HG03378 (cell line): ENCODE measurements at regions not wholly inside any gene's neighbourhood (a gene's known extent, or its start where the extent isn't known, plus 50 kb on each side); places are given as distances from the start of the nearest gene placed in this dataset.

Source experiments
- ATAC-seq: cut with Tn5 transposase; IDR thresholded peaks from one replicate; pipeline ENCODE4 v1.9.1; 2021; ENCODE audit warnings: mild to moderate bottlenecking, moderate library complexity; ENCODE audit not compliant: unreplicated experiment

DNA sequence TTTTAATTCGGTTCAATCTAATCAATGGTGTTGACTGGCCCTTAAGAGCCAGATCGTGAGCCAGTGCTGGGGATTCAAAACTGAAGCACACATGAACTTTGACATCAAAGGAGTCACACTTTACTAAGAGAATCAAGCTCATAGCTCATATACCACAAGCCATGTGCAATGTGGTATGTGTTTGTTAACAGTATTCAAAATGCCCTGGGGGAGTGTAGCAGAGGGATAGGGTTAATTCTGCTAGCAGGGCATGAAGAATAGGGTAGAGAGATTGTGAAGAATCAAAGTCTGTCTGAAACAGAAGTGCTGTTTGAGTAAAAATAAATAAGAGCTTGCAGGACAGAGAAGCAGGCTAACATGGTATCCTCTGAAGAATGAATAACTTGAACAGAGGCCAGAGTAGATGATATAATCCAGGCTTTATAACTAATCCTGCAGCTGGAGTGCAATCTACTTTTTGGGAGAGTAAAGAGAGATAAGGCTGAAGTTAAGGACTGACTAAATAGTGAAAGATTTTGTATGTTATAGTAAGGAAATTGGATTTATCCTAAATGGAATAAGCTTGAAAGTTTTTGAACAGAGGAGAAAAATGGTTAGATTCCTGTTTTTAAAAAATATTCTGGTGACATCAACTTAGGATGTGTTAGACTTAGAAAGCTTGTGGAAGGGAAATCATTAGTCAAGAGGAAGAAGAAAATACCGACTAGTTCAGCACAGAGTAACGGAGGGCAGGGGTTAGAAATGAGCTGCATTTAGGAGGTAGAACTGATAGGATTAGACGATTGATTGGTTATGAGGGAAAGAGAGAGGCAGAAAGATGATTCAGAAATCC is 292.0 kb downstream of the NFKBIZ start:
- no peak for ATAC-seq

DNA sequence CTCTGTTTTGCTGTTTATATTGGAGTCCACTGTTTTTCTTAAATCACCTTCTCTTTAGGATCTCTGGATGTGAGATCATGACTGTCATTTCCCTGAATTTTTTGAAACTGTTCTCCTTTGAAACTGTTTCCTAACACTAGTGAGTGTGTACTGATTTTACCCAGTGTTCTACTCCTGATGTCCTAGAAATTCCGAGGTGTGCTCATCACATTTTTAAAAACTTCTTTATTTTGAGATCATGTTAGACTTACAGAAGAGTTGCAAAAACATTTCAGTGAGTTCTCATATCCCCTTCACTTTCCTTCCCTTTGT is 292.6 kb downstream of the NFKBIZ start:
- ATAC-seq = no peak

DNA sequence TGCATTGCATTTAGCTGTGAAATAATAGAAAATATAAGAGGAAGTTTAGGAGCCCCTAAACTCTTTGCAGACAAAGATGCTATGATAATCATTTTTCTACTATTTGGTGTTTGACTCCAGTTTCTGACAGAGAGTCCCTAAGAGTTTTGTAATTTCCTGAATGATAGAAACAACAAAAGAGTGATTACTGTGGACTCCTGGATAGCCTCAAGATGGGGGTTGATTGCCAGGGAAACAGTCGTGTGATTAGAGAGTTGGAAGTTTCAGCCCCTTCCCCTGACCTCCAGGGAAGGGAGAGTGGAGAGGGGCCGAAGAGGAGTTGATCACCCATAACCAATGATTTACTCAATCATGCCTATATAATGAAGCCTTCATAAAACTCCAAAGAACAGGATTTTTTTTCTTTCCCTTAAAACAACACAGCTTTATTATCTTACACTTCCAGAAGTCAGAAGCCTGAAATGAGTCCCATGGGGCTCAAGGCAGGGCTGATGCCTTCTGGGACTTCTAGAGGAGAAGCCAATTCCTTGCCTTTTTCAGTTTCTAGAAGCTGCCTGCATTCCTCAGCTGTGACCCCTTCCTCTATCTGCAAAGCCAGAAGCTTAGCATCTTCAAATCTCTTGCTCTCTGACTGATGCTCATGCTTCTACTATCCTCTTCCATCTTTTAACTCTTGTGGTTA is 292.3 kb upstream of the ZPLD1 start:
- ATAC-seq = no peak

DNA sequence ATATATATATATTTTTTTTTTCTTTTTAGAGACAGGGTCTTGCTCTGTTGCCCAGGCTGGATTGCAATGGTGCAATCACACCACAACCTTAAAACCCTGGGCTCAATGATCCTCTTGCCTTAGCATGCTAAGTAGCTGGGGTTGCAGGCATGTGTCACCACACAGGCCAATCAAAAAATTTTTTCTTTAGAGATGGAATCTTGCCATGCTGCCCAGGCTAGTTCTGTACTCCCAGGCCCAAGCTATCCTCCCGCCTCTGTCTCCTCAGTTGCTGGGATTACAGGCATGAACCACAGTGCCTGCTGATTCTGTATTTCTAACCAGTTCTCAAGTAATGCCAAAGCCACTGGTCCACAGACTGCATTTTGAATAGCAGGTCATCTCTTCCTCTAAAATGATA is 291.3 kb upstream of the ZPLD1 start:
- ATAC-seq = no peak

DNA sequence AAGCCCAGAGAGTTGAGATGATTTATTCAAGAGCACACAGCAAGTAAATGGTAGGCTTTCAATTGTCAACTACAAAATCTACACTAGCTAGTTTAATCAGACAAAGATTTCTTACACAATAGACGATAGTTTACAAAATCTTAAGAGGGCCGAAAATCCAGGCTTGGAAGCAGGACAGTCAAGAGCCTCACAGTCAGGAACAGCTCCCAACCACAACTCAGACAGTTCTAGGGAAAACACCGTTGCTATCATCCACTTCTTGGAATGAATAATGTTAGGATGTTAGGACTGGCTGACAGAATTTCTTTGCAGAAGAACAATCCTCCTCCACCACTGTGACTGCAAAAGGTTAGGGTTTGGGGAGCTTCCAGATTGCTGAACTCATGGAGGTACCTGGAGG is 290.8 kb upstream of the ZPLD1 start:
- ATAC-seq = no peak

DNA sequence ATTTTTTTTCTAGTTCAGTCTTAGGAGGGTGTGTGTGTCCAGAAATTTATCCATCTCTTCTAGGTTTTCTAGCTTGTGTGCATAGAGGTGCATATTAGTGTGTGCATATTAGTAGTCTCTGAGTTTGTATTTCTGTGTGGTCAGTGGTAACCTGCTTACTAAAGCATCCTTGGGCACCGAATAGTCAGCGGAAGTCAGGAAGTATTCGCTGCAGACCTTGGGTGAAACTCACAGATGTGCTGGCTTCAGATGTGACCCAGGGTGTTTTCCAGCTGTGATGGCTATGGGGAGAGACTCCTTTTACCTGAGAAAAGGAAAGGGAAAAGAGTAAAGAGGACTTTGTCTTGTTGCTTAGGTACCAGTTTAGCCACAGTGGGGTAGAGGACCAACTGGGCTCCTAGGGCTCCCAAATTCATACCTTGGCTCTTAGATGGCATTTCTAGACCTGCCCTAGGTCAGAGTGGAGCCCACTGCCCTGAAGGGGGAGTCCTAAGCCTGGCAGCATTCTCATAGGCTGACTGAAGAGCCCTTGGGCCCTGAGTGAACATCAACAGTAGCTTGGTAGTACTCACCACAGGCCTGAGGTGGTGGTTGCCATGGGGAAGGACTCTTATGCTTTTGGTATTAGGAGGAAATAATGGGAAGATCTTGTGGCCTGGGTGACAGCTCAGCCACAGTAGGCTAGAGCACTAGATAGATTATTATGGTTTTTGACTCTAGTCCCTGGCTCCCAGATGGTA is 286.0 kb upstream of the ZPLD1 start:
- no peak for ATAC-seq

DNA sequence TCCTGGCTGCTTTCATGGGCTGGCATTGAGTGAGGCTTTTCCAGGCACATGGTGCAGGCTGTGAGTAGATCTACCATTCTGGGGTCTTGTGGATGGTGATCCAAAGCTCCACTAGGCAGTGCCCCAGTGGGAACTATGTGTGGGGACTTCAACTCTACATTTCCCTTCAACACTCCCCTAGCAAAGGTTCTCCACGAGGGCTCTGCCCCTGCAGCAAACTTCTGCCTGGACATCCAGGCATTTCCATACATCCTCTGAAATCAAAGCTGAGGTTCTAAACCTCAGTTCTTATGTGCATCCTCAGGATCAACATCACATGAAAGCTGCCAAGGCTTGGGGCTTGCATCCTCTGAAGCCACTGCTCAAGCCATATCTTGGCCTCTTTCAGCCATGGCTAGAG is 282.9 kb upstream of the ZPLD1 start:
- no peak for ATAC-seq

DNA sequence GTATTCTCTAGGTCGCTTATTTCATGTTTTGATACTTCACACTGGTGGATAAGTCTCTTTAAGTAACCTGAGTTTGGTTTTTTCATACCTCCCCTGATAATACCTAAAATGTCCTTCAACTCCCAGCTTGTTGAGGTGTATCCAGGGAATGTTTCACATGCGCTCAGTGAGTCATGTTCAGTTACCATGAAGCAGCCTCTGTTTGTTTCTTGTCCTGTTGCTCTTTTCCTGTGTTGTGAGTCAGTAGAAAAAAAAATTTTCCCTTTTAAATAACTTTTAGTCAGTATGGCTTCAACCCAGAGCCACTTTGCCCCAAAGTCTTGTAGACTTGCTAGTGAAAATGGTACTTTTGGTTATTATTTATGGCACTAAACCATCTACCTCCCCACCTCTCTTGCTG is 278.4 kb upstream of the ZPLD1 start:
- ATAC-seq = no peak

DNA sequence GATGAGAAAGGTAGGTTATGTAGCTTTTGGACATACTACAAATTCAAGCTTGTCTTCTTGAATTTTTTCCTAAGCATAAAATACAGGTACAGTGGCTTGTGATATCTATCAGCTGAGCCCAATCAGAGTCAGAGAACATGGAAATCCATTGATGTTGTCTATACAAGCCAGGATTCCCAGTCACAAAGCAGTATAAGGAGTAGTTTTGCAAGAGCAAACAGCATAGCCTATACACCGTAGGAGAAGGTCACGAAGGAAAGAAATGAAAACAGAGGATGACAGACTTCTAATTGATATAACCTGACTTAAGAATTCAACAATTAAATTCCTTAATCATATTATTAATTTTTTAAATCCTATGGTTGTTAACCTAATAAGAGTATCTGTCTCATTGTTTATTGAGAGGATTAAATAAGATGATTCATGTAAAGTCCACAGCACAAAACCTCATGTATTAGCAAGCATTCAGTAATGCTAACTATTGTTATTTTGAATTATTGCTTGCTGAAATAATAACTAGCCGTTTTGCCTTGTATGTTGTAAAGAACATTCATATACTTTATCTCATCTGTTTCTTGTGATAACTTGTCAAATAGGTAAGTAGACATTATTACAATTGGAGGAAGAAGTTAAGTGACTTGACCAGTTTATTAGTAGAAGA is 276.6 kb upstream of the ZPLD1 start:
- ATAC-seq = no peak

DNA sequence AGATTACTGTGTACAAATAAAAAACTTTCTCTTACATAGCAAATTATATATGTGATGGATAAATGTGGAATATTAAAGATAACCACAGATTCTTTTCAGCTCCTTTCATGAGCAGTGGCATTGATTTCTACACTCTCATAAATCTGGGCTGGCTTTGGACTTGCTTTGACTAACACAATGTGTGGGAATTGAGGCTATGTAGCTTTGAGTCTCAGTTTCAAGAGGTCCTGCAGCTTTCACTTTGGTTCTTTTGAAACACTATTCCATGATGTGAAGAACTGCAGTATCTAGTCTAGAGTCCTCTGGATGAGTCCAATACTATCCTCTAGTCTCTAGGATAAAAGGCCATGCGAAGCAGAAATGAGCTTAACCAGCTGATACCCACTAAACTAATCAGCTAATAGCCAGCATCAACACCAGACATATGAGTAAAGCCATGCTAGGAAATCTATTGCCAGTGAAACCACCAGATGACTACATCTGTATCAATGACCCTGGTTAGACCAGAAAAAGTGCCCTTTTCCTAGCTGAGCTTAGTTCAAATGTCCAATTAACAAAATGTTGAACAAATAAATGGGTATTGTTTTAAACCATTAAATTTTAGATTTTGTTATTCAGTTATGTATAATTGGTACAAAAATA is 274.9 kb upstream of the ZPLD1 start:
- peak; percentile 42 for ATAC-seq

DNA sequence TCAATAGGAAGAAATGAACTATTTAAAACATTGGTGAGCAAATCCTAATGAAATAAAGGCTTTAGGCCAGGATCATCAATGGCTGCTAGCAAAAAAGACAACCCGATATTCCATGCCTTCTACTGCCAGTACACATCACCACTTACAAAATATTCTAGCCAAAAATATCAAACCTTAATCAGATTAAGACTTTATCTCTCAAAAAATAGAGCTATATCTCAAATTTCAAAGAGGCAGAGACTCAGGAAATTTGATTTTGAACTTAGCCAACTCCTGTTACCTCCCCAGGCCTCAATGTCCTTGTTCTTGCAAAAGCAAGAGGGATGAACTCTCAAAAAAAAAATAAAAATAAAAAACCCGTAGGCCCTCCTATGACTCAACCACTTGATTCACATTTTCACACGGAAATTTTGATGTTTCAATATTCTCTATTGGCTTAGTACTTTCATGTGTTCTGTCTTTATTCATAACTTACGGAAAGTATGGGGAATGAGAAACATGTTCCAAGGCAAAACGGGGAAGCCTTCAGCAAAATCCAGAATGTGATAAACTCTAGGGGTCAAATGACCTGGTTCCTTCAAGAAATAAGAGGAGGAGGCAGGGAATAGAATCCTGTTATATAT is 273.3 kb upstream of the ZPLD1 start:
- ATAC-seq = no peak

DNA sequence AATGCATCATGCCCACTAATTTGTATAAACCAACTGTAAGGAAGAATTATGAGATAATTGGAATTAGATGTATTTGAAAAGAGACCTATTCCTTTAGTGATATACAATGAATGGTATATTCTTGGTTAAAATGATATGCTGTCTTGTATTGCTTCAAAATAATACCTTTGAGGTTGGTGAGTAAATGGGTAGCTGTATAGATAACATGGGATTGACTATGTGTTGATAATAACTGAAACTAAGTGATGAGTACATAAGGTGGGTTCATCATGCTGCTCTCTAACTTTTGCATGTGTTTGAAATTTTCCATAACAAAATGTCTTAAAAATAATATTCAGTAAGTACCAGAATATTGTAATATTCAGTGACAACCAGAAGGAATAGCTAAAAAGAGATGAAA is 272.6 kb upstream of the ZPLD1 start:
- ATAC-seq = no peak

DNA sequence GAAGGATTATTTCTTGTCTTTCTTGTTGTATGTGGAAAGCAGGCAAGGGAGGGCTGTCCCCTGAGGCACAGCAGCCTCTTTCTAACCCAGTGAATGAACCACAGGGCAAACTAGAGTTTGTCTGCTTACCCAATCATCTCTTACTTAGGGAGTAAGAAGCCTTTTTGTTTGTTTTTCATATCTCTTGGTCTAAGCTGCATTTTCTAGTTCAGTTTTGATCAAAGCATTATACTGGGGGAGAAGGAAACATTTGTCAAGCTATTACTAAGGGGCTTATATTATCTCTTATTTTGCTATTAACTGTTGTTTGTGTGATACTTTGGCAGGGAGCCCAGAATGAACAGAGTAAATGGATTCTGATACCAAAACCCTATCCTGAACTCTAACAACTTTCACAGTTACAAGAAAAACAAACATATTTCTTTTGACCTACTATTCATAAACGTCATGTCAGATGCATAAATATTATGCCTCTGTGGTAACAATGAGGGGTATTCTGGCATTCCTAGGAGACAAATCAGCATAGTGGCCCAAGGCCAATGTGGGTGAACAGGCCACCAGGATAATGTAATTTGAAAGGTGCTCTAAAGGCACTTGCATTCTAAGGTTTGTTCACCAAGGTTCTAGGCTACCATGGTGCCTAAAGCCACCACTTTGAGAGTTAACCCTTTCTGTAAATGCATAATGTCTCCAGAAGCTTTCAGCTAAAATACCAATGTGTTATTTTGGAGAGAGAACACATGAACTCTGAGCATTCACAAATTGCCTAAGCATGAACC is 271.6 kb upstream of the ZPLD1 start:
- no peak for ATAC-seq

DNA sequence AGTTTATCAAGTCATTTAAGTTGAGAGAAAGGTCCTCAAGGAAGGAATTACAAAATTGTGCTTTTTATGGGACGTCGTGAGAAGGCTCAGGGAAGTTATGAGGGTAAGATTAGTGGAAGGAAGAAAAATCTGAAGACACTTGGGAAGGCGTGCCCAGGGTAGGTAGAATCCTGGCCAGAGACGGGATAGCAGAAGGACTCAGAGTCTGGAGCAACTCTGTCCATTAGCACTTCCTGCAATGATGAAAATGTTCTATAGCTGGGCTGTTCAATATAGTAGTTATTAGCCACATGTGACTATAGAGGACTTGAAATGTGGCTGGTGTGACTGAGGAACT is 271.0 kb upstream of the ZPLD1 start:
- ATAC-seq = no peak

DNA sequence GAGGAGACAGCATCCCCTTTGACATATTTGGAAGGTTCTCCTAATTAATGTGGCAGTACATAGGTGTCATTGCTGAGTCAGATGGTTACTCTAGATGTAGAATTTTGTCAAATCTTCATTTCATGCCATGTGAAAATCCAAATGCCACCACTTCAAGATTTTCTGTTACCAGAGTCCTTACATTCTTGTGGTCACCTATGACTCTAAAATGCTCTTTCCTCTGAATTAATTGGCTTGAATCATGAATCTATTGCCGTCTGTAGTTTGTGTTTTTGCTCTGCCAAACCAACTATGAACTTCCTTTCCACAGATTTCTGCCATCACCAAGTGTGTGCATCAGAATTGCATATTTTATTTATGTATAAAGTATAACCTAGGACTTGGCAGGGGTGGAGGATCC is 269.4 kb upstream of the ZPLD1 start:
- no peak for ATAC-seq

DNA sequence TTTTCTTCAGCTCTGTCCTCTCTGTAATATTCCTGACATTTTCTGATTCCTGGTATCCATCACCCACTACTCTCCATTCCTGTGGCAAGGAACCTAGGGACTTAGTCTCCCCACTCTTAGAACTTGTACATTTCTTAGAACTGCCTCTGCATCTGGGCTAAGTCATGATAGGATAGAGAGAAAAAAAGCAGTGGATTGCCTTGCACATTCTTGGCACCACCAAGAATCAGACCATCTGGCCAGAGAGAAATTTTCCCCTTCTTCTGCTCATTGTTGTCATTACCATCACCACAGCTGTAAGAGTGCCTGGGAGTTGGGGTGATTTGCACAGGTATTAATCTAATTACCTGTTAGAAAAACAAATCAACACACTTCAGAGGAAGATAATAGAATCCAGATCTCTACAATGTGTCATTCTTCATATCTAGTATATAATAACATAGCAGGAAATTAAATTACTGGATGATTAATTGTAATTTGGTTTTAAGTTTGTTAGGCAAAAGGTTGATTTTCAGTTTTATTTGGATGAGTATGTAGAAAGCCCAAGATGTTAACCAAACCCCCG is 264.8 kb upstream of the ZPLD1 start:
- no peak for ATAC-seq

DNA sequence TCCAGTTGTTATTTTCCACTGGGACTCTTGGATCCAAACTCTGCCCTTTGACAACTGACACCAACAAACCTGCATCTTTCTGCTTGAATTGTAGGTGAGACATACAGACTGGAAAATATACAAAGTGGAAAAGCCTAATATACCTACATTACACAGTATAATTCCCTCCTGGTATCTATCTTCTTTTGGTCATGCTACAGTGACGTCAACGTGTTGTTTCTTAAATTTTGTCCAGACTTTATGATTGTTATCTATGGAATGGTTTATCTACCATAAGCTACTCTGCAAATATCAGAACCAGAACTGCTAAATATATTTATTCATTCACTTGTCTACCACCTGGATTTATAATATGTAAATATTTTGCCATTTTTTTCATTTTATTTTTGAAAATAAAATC is 264.3 kb upstream of the ZPLD1 start:
- ATAC-seq = no peak

DNA sequence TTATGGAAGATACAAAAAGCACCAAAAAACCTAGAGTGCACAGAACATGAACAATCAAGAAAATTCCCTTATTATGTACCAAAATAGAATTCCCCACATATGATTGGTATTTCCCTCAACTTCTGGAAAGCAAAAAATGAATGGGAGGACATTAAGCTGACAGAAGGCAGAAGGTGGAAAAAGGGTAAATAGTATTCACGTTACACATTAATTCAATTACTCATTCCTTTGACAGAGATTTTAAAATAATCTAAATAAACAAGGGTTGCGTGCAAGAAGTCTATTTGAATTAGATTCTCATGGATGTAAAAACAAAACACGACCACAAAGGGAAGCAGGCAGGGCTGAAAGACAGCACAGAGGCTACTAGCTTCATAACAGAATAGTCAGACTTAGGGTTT is 260.5 kb upstream of the ZPLD1 start:
- no peak for ATAC-seq

DNA sequence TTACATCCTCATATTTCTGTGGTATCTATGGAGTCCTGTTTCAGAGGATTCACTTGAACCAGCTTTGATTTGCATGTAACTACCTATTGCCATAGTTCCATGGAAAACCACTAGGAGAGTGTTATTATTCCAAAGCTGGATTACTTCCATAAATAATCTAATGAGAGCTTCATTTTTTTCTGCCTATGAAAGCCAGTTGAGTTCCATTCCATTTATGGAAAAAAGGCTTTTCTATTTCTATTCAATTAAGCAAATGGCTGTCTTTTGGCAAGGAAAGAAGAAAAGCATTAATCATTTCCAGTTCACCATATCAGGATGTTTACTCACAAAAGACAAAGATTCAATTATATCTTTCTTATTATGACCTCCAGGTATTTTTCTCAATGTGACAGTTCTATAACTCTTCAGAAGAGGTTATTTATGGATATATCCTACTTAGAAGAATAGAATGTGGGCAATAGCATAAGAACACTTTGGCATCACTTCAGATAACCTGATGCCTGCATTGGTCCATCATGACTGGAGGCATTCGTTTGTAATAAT is 259.9 kb upstream of the ZPLD1 start:
- ATAC-seq = no peak
